ENCODE measurements at regions not wholly inside any gene's neighbourhood (a gene's known extent, or its start where the extent isn't known, plus 50 kb on each side); places are given as distances from the start of the nearest gene placed in this dataset.

DNA sequence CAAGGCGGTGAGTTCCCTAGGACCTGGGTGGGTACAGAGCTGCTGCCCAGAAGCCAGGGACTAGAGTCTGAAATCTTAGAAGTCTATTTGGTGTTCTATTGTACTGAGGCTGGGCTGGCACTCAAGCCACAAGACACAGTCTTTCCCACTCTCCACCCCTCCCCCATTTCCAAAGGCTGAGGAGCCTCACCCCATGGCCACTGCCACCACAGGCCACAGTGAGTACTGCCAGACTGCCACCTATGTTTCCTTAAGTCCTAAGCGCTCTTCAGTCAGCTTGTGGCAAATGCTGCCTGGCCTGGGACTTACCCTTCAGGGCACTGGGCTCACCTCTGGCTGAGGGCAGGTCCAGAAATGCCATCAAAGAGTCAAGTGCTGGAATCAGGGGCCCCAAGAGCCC, 469.3 kb downstream of the HAO1 start:
- DNase-seq (no peak), ATAC-seq (no peak)
- Histone ChIP-seq H3K36me3 (no peaks in the 10 kb centered on the region), H3K27ac (no peak overlapping the region), H3K27me3 (no peaks in the 10 kb centered on the region), H3K9me3 (no peaks in the 10 kb centered on the region), H3K4me3 (no peak overlapping the region), H3K4me1 (no peaks in the 10 kb centered on the region)
- TF ChIP-seq POLR2A (IDR thresholded peaks at IDR 0.05), result no peak
- in situ Hi-C loops (cut with MboI; ENCODE audit: low sequenced_read_pairs in 4 of 4) (loop anchor here in 1 of 4 donors (25.0 kb wide), 1 partner anchor 91 kb away; no protein-coding TSS in a partner anchor), intact Hi-C loops (cut with DNase I; ENCODE audit: low total_unique reads) (no loop called here)

DNA sequence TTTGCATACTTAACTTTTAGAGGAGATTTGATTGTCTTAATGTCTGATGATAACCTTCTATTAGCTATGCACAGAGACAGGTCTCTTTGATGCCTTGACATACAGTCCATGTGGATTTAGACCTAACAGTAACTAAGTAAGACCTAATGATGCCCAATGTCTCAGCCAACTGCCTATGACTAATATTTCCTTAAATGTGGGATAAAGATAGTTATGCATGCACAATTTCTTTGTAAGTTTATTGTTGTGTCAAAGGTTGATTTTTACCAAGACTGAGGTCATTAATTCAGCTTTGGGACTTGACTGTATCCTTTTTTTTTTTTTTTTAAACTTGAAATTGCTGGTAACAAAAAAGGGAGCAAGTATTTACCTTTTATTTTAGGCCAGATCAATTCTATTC, 450.0 kb downstream of the HAO1 start:
- ATAC-seq (no peak), DNase-seq (no peak)
- H3K9me3 ChIP-seq, result no peaks in the 10 kb centered on the region
- intact Hi-C loops (cut with DNase I; ENCODE audit: low total_unique reads), result no loop called here
- no peak for TF ChIP-seq POLR2A (IDR thresholded peaks at IDR 0.05)
- TF ChIP-seq, protein P1, sequence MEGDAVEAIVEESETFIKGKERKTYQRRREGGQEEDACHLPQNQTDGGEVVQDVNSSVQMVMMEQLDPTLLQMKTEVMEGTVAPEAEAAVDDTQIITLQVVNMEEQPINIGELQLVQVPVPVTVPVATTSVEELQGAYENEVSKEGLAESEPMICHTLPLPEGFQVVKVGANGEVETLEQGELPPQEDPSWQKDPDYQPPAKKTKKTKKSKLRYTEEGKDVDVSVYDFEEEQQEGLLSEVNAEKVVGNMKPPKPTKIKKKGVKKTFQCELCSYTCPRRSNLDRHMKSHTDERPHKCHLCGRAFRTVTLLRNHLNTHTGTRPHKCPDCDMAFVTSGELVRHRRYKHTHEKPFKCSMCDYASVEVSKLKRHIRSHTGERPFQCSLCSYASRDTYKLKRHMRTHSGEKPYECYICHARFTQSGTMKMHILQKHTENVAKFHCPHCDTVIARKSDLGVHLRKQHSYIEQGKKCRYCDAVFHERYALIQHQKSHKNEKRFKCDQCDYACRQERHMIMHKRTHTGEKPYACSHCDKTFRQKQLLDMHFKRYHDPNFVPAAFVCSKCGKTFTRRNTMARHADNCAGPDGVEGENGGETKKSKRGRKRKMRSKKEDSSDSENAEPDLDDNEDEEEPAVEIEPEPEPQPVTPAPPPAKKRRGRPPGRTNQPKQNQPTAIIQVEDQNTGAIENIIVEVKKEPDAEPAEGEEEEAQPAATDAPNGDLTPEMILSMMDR (IDR thresholded peaks at IDR 0.05 in 4 of 5, conservative IDR thresholded peaks at IDR 0.05 in 1 of 5), result no peak
- no peaks in the 10 kb centered on the region for H3K36me3 ChIP-seq
- no peaks in the 10 kb centered on the region for H3K4me1 ChIP-seq
- H3K27me3 ChIP-seq, result no peaks in the 10 kb centered on the region
- no peak overlapping the region for H3K27ac ChIP-seq
- no peak overlapping the region for H3K4me3 ChIP-seq
- in situ Hi-C loops (cut with MboI; ENCODE audit: low sequenced_read_pairs in 4 of 4), result loop anchor here in 1 of 4 donors (25.0 kb wide), 1 partner anchor 97 kb away; no protein-coding TSS in a partner anchor

DNA sequence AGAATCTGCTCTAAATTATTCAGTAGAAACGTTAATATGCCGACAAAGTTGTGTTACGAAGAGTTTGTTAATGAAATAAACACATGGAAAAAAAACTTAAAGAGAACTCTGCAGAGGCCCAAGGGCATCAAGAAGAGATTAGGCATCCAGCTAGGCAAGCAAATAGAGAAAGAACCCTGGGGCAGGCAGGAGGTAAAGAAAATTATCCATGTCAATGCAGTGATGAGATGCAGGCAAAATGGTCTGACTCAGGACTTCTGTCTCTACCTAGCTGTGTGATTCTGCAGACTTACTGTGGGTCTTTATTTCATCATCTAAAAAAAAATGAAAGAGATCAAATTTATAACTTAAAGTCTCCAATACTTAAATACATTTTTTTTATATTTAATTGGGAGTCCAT, 448.0 kb downstream of the HAO1 start:
- Histone ChIP-seq H3K9me3 (no peaks in the 10 kb centered on the region), H3K36me3 (no peaks in the 10 kb centered on the region), H3K27ac (no peak overlapping the region), H3K4me1 (no peaks in the 10 kb centered on the region), H3K27me3 (no peaks in the 10 kb centered on the region), H3K4me3 (no peak overlapping the region)
- DNase-seq (no peak), ATAC-seq (no peak)
- TF ChIP-seq, protein P1 (IDR thresholded peaks at IDR 0.05 in 4 of 5, conservative IDR thresholded peaks at IDR 0.05 in 1 of 5), result no peak
- no peak for TF ChIP-seq POLR2A (IDR thresholded peaks at IDR 0.05)
- in situ Hi-C loops (cut with MboI; ENCODE audit: low sequenced_read_pairs in 4 of 4), result loop anchor here in 1 of 4 donors (25.0 kb wide), 1 partner anchor 95 kb away; no protein-coding TSS in a partner anchor
- intact Hi-C loops (cut with DNase I; ENCODE audit: low total_unique reads), result no loop called here

GRCh38 chr20:7493311-7493710, 446.9 kb downstream of the HAO1 start:
- no peak overlapping the region for H3K4me3 ChIP-seq
- no peak for ATAC-seq
- no peak for DNase-seq

GRCh38 chr20:7496394-7496991, 443.8 kb downstream of the HAO1 start:
- H3K4me3 ChIP-seq, result no peak overlapping the region
- no peak for ATAC-seq
- H3K4me1 ChIP-seq, result no peaks in the 10 kb centered on the region
- no peak overlapping the region for H3K27ac ChIP-seq
- no peak for DNase-seq
- no peak for TF ChIP-seq POLR2A (IDR thresholded peaks at IDR 0.05)
- TF ChIP-seq, protein P1 (IDR thresholded peaks at IDR 0.05 in 4 of 5, conservative IDR thresholded peaks at IDR 0.05 in 1 of 5), result no peak
- H3K36me3 ChIP-seq, result no peaks in the 10 kb centered on the region
- intact Hi-C loops (cut with DNase I; ENCODE audit: low total_unique reads) (no loop called here), in situ Hi-C loops (cut with MboI; ENCODE audit: low sequenced_read_pairs in 4 of 4) (loop anchor here in 1 of 4 donors (25.0 kb wide), 1 partner anchor 91 kb away; no protein-coding TSS in a partner anchor)
- H3K27me3 ChIP-seq, result no peaks in the 10 kb centered on the region
- no peaks in the 10 kb centered on the region for H3K9me3 ChIP-seq

More at GRCh38 chr20:7493311-7493710, 446.9 kb downstream of the HAO1 start:
- TF ChIP-seq, protein P1 (IDR thresholded peaks at IDR 0.05 in 4 of 5, conservative IDR thresholded peaks at IDR 0.05 in 1 of 5), result no peak
- no peak for TF ChIP-seq POLR2A (IDR thresholded peaks at IDR 0.05)
- H3K9me3 ChIP-seq, result no peaks in the 10 kb centered on the region
- H3K27me3 ChIP-seq, result no peaks in the 10 kb centered on the region
- no peaks in the 10 kb centered on the region for H3K4me1 ChIP-seq
- in situ Hi-C loops (cut with MboI; ENCODE audit: low sequenced_read_pairs in 4 of 4), result loop anchor here in 1 of 4 donors (25.0 kb wide), 1 partner anchor 94 kb away; no protein-coding TSS in a partner anchor
- no peaks in the 10 kb centered on the region for H3K36me3 ChIP-seq
- H3K27ac ChIP-seq, result no peak overlapping the region
- intact Hi-C loops (cut with DNase I; ENCODE audit: low total_unique reads), result no loop called here
